Tibial nerve (tissue), 4 donors: ENCODE measurements at regions not wholly inside any gene's neighbourhood (a gene's known extent, or its start where the extent isn't known, plus 50 kb on each side); places are given as distances from the start of the nearest gene placed in this dataset.

Experiments
- DNase-seq, 2 donors: peaks; one replicate each; pipeline ENCODE4 v3.0.0-alpha.2; 2019; ENCODE audit warnings: low spot score in 2 of 2
- H3K27ac ChIP-seq, 4 donors: fragments of 200-600 bp; sonication (generic) in 3 of 4; one replicate each; pipeline ENCODE4 v1.5.1; 2017 to 2019; ENCODE audit warnings: mild to moderate bottlenecking in 1 of 4
- H3K27me3 ChIP-seq, 2 donors: fragments of 200-600 bp; sonication (generic) in 1 of 2; one replicate each; pipeline versions ENCODE4 v1.5.1 to v1.6.0; 2017 to 2019
- H3K36me3 ChIP-seq, 3 donors: fragments of 200-600 bp; sonication (generic); one replicate each; pipeline ENCODE4 v1.5.1; 2018 to 2019
- H3K4me1 ChIP-seq, 4 donors: fragments of 200-600 bp; sonication (generic) in 3 of 4; one replicate each; pipeline ENCODE4 v1.5.1; 2017 to 2019
- H3K4me3 ChIP-seq, 4 donors: fragments of 200-600 bp; sonication (generic) in 3 of 4; one replicate each; pipeline ENCODE4 v1.5.1; 2017 to 2019; ENCODE audit warnings: mild to moderate bottlenecking in 1 of 4, moderate library complexity in 1 of 4
- H3K9me3 ChIP-seq, 4 donors: fragments of 200-600 bp; sonication (generic) in 3 of 4; one replicate each; pipeline ENCODE4 v1.5.1; 2017 to 2019
- CTCF ChIP-seq, 5 experiments: fragments of 200-600 bp in 3 of 5; fragments of 450-650 bp in 2 of 5; sonication (generic) in 3 of 5; IDR thresholded peaks; one replicate each; pipeline ENCODE4 v1.5.1; 2016 to 2019; ENCODE audit warnings: antibody characterized with exemption in 5 of 5, mild to moderate bottlenecking in 3 of 5, moderate library complexity in 2 of 5
- EP300 ChIP-seq, 2 donors: sonication (generic); formaldehyde crosslinking; IDR thresholded peaks; one replicate each; pipeline ENCODE4 v1.6.1; 2017; ENCODE audit warnings: antibody characterized with exemption in 2 of 2, mild to moderate bottlenecking in 1 of 2
- POLR2A ChIP-seq, 2 donors: fragments of 450-650 bp; IDR thresholded peaks; one replicate each; pipeline ENCODE4 v1.6.1; 2017; ENCODE audit warnings: antibody characterized with exemption in 2 of 2, mild to moderate bottlenecking in 2 of 2, moderate library complexity in 2 of 2
- WGBS, 2 donors: methylation state at CpG; one replicate each; pipeline ENCODE4 v1.1.5; 2018; 5-methylcytosine and 5-hydroxymethylcytosine counted together

GRCh38 chr2:228533156-228533555 lies 351.7 kb upstream of the SPHKAP start:
- H3K9me3 ChIP-seq = peaks cover 0 to 17% (median 0%) of the 10 kb centered on the region in 4 donors
- H3K27ac ChIP-seq = no peak overlapping the region
- H3K27me3 ChIP-seq = no peaks in the 10 kb centered on the region
- TF ChIP-seq POLR2A (IDR thresholded peaks at IDR 0.05) = no peak
- TF ChIP-seq EP300 (IDR thresholded peaks at IDR 0.05) = no peak
- no peak for TF ChIP-seq CTCF (IDR thresholded peaks at IDR 0.05)
- H3K4me3 ChIP-seq = no peak overlapping the region
- H3K4me1 ChIP-seq = no peaks in the 10 kb centered on the region
- 61 to 70% methylated on average over 1 of the region's 1 CpG for WGBS, 2 donors
- H3K36me3 ChIP-seq = no peaks in the 10 kb centered on the region
- no peak for DNase-seq

- DNase-seq = no peak
- H3K9me3 ChIP-seq = peaks cover 0 to 21% (median 0%) of the 10 kb centered on the region in 4 donors
- no peaks in the 10 kb centered on the region for H3K36me3 ChIP-seq
- 77 to 91% methylated on average over 1 of the region's 1 CpG for WGBS, 2 donors
- H3K4me3 ChIP-seq = no peak overlapping the region
- TF ChIP-seq EP300 (IDR thresholded peaks at IDR 0.05) (no peak), POLR2A (IDR thresholded peaks at IDR 0.05) (no peak), CTCF (IDR thresholded peaks at IDR 0.05) (no peak)
- no peaks in the 10 kb centered on the region for H3K4me1 ChIP-seq
- no peak overlapping the region for H3K27ac ChIP-seq
- H3K27me3 ChIP-seq = no peaks in the 10 kb centered on the region
These were observed 350.7 kb upstream of the SPHKAP start for GRCh38 chr2:228532233-228532632.

- Histone ChIP-seq H3K27ac (no peak overlapping the region), H3K27me3 (no peaks in the 10 kb centered on the region), H3K4me3 (no peak overlapping the region), H3K36me3 (no peaks in the 10 kb centered on the region), H3K9me3 (peaks cover 0 to 13% (median 0%) of the 10 kb centered on the region in 4 donors), H3K4me1 (no peaks in the 10 kb centered on the region)
- no peak for TF ChIP-seq EP300 (IDR thresholded peaks at IDR 0.05)
- DNase-seq = no peak
- WGBS, 2 donors = 54 to 57% methylated on average over 3 of the region's 3 CpGs
These were observed 345.9 kb upstream of the SPHKAP start for GRCh38 chr2:228527197-228527881.

- Histone ChIP-seq H3K36me3 (no peaks in the 10 kb centered on the region), H3K4me1 (no peaks in the 10 kb centered on the region), H3K9me3 (peaks cover 0 to 13% (median 0%) of the 10 kb centered on the region in 4 donors), H3K4me3 (no peak overlapping the region), H3K27me3 (no peaks in the 10 kb centered on the region), H3K27ac (no peak overlapping the region)
- WGBS, 2 donors = 54 to 71% methylated on average over 1 of the region's 1 CpG
- DNase-seq = no peak
- no peak for TF ChIP-seq CTCF (IDR thresholded peaks at IDR 0.05)
- TF ChIP-seq EP300 (IDR thresholded peaks at IDR 0.05) = no peak
- no peak for TF ChIP-seq POLR2A (IDR thresholded peaks at IDR 0.05)
These were observed 345.2 kb upstream of the SPHKAP start for GRCh38 chr2:228526687-228527086.

- no peak overlapping the region for H3K4me3 ChIP-seq
- DNase-seq = no peak
- TF ChIP-seq CTCF (IDR thresholded peaks at IDR 0.05) (no peak), EP300 (IDR thresholded peaks at IDR 0.05) (no peak), POLR2A (IDR thresholded peaks at IDR 0.05) (no peak)
- H3K27ac ChIP-seq = no peak overlapping the region
- no peaks in the 10 kb centered on the region for H3K4me1 ChIP-seq
- peaks cover 0 to 13% (median 0%) of the 10 kb centered on the region in 4 donors for H3K9me3 ChIP-seq
- no peaks in the 10 kb centered on the region for H3K27me3 ChIP-seq
- H3K36me3 ChIP-seq = no peaks in the 10 kb centered on the region
- 94 to 97% methylated on average over 3 of the region's 3 CpGs for WGBS, 2 donors
These were observed 341.5 kb upstream of the SPHKAP start for GRCh38 chr2:228522977-228523376.
